ENCODE measurements at regions not wholly inside any gene's neighbourhood (a gene's known extent, or its start where the extent isn't known, plus 50 kb on each side); places are given as distances from the start of the nearest gene placed in this dataset.

GRCh38 chr6:128667339-128667858 lies 147.0 kb upstream of the PTPRK start:
- no peak for DNase-seq (ENCODE audit: low read depth, low spot score)

GRCh38 chr6:128666405-128666804 lies 146.0 kb upstream of the PTPRK start:
- DNase-seq (ENCODE audit: low read depth, low spot score): no peak

- DNase-seq (ENCODE audit: low read depth, low spot score): no peak
These were observed 142.8 kb upstream of the PTPRK start for GRCh38 chr6:128663238-128663637.

GRCh38 chr6:128659878-128660622 lies 139.7 kb upstream of the PTPRK start:
- no peak for DNase-seq (ENCODE audit: low read depth, low spot score)

- DNase-seq (ENCODE audit: low read depth, low spot score): no peak
These were observed 138.9 kb upstream of the PTPRK start for GRCh38 chr6:128659276-128659675.

- no peak for DNase-seq (ENCODE audit: low read depth, low spot score)
These were observed 136.8 kb upstream of the PTPRK start for GRCh38 chr6:128657181-128657580.

- DNase-seq (ENCODE audit: low read depth, low spot score): no peak
These were observed 135.6 kb upstream of the PTPRK start for GRCh38 chr6:128655978-128656498.

- DNase-seq (ENCODE audit: low read depth, low spot score): no peak
These were observed 127.7 kb upstream of the PTPRK start for GRCh38 chr6:128648022-128648598.

- no peak for DNase-seq (ENCODE audit: low read depth, low spot score)
These were observed 121.7 kb upstream of the PTPRK start for GRCh38 chr6:128642132-128642531.

GRCh38 chr6:128641703-128642102 lies 121.3 kb upstream of the PTPRK start:
- DNase-seq (ENCODE audit: low read depth, low spot score): no peak

GRCh38 chr6:128638817-128639216 lies 118.4 kb upstream of the PTPRK start:
- no peak for DNase-seq (ENCODE audit: low read depth, low spot score)

GRCh38 chr6:128635219-128635618 lies 114.8 kb upstream of the PTPRK start:
- DNase-seq (ENCODE audit: low read depth, low spot score): no peak

GRCh38 chr6:128632131-128632530 lies 111.7 kb upstream of the PTPRK start:
- DNase-seq (ENCODE audit: low read depth, low spot score): no peak

GRCh38 chr6:128631031-128631430 lies 110.6 kb upstream of the PTPRK start:
- DNase-seq (ENCODE audit: low read depth, low spot score): no peak

- DNase-seq (ENCODE audit: low read depth, low spot score): no peak
These were observed 109.8 kb upstream of the PTPRK start for GRCh38 chr6:128630213-128630612.

GRCh38 chr6:128617285-128617684 lies 96.9 kb upstream of the PTPRK start:
- no peak for DNase-seq (ENCODE audit: low read depth, low spot score)

GRCh38 chr6:128616342-128616741 lies 95.9 kb upstream of the PTPRK start:
- no peak for DNase-seq (ENCODE audit: low read depth, low spot score)

GRCh38 chr6:128606611-128607010 lies 86.2 kb upstream of the PTPRK start:
- DNase-seq (ENCODE audit: low read depth, low spot score): no peak

- DNase-seq (ENCODE audit: low read depth, low spot score): no peak
These were observed 85.6 kb upstream of the PTPRK start for GRCh38 chr6:128605961-128606360.

- no peak for DNase-seq (ENCODE audit: low read depth, low spot score)
These were observed 80.7 kb upstream of the PTPRK start for GRCh38 chr6:128601060-128601459.

- no peak for DNase-seq (ENCODE audit: low read depth, low spot score)
These were observed 80.1 kb upstream of the PTPRK start for GRCh38 chr6:128600397-128600951.

GRCh38 chr6:128599036-128599435 lies 78.6 kb upstream of the PTPRK start:
- no peak for DNase-seq (ENCODE audit: low read depth, low spot score)

GRCh38 chr6:128598571-128598970 lies 78.2 kb upstream of the PTPRK start:
- DNase-seq (ENCODE audit: low read depth, low spot score): no peak
